GM12891 (cell line): ENCODE measurements at regions not wholly inside any gene's neighbourhood (a gene's known extent, or its start where the extent isn't known, plus 50 kb on each side); places are given as distances from the start of the nearest gene placed in this dataset.
"Not testable (repeated sequence)": the region's sequence is repeated elsewhere in the genome, so short reads cannot be mapped to it uniquely, and the experiment has no call there.

Experiments used
- DNase-seq: peaks from one replicate; pipeline ENCODE4 v3.0.0; 2011; ENCODE audit warnings: low spot score; ENCODE audit not compliant: insufficient read length
- FAIRE-seq: peaks from 2 replicates; lab custom pipeline; 2011; peaks lifted over from hg19 to GRCh38; lab: Jason Lieb, UNC
- PAX5 ChIP-seq: IDR thresholded peaks from 2 replicates; pipeline ENCODE4 v1.6.1; 2011; ENCODE audit warnings: low read length, moderate library complexity, mild to moderate bottlenecking; ENCODE audit not compliant: insufficient read depth, severe bottlenecking
- POLR2A ChIP-seq: IDR thresholded peaks from 2 replicates; pipeline ENCODE4 v1.6.1; 2011; ENCODE audit warnings: low read depth, low read length, control low read depth
- POLR2AphosphoS5 ChIP-seq: IDR thresholded peaks from 2 replicates; pipeline ENCODE4 v1.6.1; 2011; ENCODE audit warnings: low read depth, low read length, control low read depth
- POU2F2 ChIP-seq: IDR thresholded peaks from 2 replicates; pipeline ENCODE4 v1.6.1; 2011; ENCODE audit warnings: low read depth, mild to moderate bottlenecking, control low read depth, low read length, moderate library complexity
- SPI1 ChIP-seq: IDR thresholded peaks from 2 replicates; pipeline ENCODE4 v1.6.1; 2011; ENCODE audit warnings: low read depth, low read length, control low read depth
- TAF1 ChIP-seq: IDR thresholded peaks from 2 replicates; pipeline ENCODE4 v1.6.1; 2011; ENCODE audit warnings: low read depth, low read length, control low read depth

DNA sequence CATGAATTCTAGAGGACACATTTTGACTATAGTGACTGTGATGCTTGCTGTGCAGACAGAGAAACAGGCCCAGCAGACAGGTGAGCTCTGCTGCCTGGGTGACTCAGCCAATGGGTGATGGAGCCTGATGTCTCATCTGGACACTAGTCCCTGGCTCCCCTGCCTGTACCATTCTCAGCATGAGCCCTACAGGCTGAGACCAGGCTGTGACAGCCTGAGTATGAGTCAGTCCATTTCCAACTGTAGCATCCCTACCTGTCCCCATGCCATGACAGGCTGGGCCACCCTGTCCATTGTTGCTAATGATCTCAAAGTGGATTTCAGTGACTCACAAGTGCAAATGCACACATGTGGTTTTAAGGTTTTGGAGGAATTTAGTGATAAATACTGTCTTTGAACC lies 102.5 kb upstream of the EEF2KMT start:
- no peak for DNase-seq
- no peak for FAIRE-seq
- TF ChIP-seq POLR2AphosphoS5 (no peak), SPI1 (no peak), POU2F2 (no peak), TAF1 (no peak), PAX5 (no peak), POLR2A (no peak)

GRCh38 chr16:5196204-5196603 lies 98.6 kb upstream of the EEF2KMT start:
- TF ChIP-seq PAX5: no peak
- TF ChIP-seq POLR2A: no peak
- no peak for TF ChIP-seq POU2F2
- TF ChIP-seq POLR2AphosphoS5: no peak
- no peak for TF ChIP-seq TAF1
- no peak for DNase-seq
- FAIRE-seq: no peak

GRCh38 chr16:5193861-5194260 lies 96.3 kb upstream of the EEF2KMT start:
- FAIRE-seq (no peak), DNase-seq (no peak)
- TF ChIP-seq POLR2AphosphoS5 (no peak), POLR2A (no peak), SPI1 (no peak), TAF1 (no peak), PAX5 (no peak), POU2F2 (no peak)

DNA sequence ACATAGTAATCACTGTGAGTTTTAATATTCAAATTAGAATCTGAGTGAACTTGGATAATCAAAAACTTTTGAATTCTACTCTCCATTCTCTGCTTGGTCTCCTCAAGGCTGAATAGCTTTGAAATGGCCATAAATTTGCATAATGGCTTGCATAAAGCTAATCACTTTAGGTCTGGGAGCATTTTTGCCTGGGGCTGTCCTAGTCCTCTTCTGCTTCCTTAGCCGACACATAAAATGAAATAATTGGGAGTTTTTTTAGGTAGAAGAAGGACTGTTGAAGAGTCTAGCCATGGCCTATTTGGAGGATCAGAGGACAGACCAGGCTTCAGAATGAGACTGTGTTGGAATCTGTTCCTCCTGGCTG lies 91.4 kb upstream of the EEF2KMT start:
- FAIRE-seq (no peak), DNase-seq (no peak)
- TF ChIP-seq POLR2AphosphoS5: no peak

DNA sequence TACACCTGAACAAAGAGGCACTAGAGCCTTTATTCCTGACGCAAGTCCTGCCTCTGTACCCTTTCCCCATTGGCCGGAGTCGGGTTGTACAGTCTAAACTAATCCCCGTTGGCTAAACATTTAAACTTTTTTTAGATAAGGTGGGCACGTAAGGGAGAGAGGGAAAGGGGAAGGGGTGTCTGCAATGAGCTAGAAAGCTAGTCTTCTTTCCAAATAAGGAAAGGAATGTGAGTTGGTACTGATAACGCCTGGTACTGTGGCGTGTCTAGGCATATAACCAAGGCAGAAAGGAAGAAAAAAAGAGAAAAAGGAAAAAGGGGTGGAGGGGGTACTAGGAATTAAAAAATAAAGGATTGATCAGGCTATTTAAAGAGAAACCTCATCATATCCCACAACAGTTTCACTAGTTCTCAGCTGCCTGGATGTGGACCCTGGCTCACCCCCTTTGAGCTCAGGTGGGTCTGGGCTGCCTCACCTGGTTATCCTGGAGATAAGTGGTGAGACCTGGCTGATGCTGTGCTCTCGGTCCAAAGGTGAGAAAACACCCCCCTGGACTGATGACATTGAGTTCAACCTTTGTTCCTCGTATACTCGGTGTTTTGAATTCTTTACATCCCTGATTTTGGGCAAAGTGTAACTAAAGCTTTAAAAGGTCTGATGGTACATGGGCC lies 90.9 kb upstream of the EEF2KMT start:
- DNase-seq (no peak), FAIRE-seq (no peak)
- TF ChIP-seq POLR2A (no peak), TAF1 (no peak)

DNA sequence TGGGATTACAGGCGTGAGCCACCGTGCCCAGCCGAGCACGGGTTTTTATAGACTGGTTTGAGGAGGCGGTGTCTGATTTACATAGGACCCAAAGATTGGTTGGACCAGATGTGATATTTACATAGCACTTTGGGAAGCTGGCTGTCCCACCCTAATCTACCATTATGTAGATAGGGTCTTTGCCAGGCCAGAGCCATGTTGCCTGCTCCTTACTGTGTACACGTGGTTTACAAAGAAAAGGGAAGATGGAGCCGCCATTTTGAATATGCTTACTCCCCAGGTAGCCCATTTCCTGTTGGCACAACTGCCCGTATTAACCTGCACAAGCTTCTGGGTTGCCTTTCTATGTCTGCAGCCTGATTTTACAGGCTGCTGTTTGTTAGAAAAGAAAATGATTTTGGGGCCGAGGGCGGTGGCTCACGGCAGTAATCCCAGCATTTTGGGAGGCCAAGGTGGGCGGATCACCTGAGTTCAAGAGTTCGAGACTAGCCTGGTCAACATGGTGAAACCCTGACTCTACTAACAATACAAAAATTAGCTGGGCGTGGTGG lies 89.9 kb upstream of the EEF2KMT start:
- TF ChIP-seq POLR2AphosphoS5 (no peak), POLR2A (no peak), SPI1 (no peak), TAF1 (no peak), POU2F2 (no peak), PAX5 (no peak)
- DNase-seq: no peak
- no peak for FAIRE-seq

DNA sequence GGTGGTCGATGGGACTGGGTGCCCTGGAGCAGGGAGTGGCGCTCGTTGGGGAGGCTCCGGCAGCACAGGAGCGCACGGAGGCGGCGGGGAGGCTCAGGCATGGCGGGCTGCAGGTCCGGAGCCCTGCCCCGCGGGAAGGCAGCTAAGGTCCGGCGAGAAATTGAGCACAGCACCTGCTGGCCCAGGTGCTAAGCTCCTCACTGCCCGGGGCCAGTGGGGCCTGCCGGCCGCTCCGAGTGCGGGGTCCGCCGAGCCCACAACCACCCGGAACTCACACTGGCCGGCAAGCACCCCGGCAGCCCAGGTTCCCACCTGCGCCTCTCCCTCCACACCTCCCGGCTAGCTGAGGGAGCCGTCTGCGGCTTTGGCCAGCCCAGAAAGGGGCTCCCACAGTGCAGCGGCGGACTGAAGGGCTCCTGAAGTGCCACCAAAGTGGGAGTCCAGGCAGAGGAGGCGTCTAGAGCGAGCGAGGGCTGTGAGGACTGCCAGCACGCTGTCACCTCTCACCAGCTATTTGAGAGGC lies 88.8 kb upstream of the EEF2KMT start:
- TF ChIP-seq POLR2A (no peak), SPI1 (no peak), POLR2AphosphoS5 (no peak), POU2F2 (no peak), TAF1 (no peak)
- FAIRE-seq: no peak
- no peak for DNase-seq

DNA sequence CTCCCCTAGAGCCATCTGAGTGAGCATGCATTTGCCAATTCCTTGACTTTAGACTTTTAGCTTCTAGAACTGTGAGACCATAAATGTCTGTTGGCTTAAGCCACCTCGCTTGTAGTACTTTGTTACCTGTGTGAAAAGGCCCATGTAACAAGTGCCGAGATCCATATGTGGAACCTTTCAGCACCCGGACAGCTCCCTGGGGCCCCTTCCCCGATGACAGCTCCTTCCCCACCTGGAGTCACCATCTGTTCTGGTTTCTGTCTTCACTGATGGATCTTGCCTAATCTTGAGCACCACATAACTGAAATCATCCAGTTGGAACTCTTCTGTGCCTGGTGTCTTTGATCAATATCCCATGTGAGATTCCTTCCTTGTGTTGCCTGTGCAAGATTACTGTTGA lies 78.9 kb upstream of the EEF2KMT start:
- FAIRE-seq (no peak), DNase-seq (no peak)
- no peak for TF ChIP-seq POLR2AphosphoS5
- TF ChIP-seq POLR2A: no peak
- no peak for TF ChIP-seq TAF1
- no peak for TF ChIP-seq POU2F2
- TF ChIP-seq SPI1: no peak
- no peak for TF ChIP-seq PAX5

DNA sequence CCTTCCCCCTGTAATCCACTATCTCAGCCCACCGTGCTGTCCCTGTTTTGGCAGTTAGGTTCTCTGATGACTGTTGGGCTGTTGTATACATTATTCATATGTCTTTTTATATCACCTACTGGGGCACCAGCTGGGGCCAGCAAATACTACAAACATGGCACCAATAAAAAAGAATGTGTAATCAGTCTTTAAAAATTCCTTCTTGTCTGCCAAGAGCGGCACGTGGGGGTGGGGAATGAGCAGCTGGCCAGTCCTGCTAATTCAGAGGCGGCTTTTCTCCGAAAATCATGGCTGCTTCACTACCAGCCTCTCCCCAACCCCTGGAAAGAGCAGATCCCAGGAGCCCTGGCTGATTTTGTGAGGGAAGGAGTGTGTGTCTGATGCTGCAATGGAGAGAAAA lies 77.7 kb upstream of the EEF2KMT start:
- DNase-seq (no peak), FAIRE-seq (no peak)
- no peak for TF ChIP-seq POU2F2
- TF ChIP-seq SPI1: no peak
- no peak for TF ChIP-seq POLR2A
- no peak for TF ChIP-seq PAX5
- no peak for TF ChIP-seq TAF1
- no peak for TF ChIP-seq POLR2AphosphoS5

DNA sequence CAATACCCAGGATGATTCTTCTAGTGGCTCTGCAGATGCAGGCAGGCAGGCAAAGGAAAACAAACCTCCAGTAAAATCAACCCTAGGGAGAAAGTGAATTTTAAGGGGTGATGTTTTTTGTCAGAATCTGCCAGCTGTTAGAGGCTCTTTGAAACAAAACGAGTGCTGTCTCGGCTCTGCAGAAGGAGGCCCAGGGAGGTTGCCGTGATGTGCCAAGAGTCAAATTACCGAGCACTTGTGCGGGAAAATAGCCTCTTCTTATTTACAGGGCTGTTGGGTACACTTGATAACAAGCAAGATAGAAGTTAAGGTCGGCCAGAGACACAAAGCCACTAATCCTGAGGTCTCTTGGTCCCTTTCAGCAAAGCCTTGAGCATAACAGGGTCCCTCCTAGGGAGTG lies 68.9 kb upstream of the EEF2KMT start:
- FAIRE-seq (no peak), DNase-seq (no peak)
- TF ChIP-seq PAX5 (no peak), POLR2AphosphoS5 (no peak), TAF1 (no peak), POLR2A (no peak), SPI1 (no peak), POU2F2 (no peak)

GRCh38 chr16:5165429-5165828 lies 67.8 kb upstream of the EEF2KMT start:
- not testable (repeated sequence) for FAIRE-seq, DNase-seq

- not testable (repeated sequence) for DNase-seq, FAIRE-seq
Measured at GRCh38 chr16:5162801-5163200, 65.2 kb upstream of the EEF2KMT start.

DNA sequence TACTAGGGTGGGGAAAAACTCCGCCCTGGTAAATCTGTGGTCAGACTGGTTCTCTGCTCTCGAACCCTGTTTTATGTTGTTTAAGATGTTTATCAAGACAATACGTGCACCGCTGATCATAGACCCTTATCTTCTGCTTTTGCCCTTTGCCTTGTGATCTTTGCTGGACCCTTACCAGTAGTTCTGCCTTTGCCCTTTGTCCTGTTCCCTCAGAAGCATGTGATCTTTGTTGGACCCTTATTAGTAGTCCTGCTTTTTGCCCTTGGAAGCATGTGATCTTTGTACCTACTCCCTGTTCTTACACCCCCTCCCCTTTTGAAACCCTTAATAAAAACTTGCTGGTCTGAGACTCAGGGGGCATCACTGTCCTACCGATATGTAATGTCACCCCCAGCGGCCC lies 64.3 kb upstream of the EEF2KMT start:
- FAIRE-seq: not testable (repeated sequence)

GRCh38 chr16:5160010-5160409 lies 62.4 kb upstream of the EEF2KMT start:
- not testable (repeated sequence) for FAIRE-seq, DNase-seq

More for the DNA sequence above, 64.3 kb upstream of the EEF2KMT start:
- not testable (repeated sequence) for DNase-seq

- FAIRE-seq, DNase-seq: not testable (repeated sequence)
Measured at GRCh38 chr16:5159537-5159936, 61.9 kb upstream of the EEF2KMT start.
